GM13976 (cell line): ENCODE measurements at regions not wholly inside any gene's neighbourhood (a gene's known extent, or its start where the extent isn't known, plus 50 kb on each side); places are given as distances from the start of the nearest gene placed in this dataset.

Experiments used
- DNase-seq: peaks from one replicate; pipeline ENCODE4 v3.0.0; 2012; ENCODE audit warnings: low spot score
- in situ Hi-C: fragments of 300-500 bp; cut with MboI; formaldehyde crosslinking; loops from one replicate; pipeline ENCODE4 v1.12.0; 2022; ENCODE audit warnings: low sequenced_read_pairs, mixed read lengths, inconsistent platforms; ENCODE audit not compliant: unreplicated experiment
- TF ChIP-seq, protein P1 (sequence below): IDR thresholded peaks from 2 replicates; pipeline ENCODE4 v1.5.1; 2012; ENCODE audit warnings: borderline replicate concordance, mild to moderate bottlenecking; ENCODE audit not compliant: insufficient read depth; ENCODE audit errors: extremely low read depth, missing control alignments, control extremely low read depth

- TF ChIP-seq, protein P1, sequence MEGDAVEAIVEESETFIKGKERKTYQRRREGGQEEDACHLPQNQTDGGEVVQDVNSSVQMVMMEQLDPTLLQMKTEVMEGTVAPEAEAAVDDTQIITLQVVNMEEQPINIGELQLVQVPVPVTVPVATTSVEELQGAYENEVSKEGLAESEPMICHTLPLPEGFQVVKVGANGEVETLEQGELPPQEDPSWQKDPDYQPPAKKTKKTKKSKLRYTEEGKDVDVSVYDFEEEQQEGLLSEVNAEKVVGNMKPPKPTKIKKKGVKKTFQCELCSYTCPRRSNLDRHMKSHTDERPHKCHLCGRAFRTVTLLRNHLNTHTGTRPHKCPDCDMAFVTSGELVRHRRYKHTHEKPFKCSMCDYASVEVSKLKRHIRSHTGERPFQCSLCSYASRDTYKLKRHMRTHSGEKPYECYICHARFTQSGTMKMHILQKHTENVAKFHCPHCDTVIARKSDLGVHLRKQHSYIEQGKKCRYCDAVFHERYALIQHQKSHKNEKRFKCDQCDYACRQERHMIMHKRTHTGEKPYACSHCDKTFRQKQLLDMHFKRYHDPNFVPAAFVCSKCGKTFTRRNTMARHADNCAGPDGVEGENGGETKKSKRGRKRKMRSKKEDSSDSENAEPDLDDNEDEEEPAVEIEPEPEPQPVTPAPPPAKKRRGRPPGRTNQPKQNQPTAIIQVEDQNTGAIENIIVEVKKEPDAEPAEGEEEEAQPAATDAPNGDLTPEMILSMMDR, result no peak
- in situ Hi-C loops, result no loop called here
- DNase-seq, result no peak
Observed at GRCh38 chr2:221693365-221693764, 121.3 kb upstream of the EPHA4 start.

DNA sequence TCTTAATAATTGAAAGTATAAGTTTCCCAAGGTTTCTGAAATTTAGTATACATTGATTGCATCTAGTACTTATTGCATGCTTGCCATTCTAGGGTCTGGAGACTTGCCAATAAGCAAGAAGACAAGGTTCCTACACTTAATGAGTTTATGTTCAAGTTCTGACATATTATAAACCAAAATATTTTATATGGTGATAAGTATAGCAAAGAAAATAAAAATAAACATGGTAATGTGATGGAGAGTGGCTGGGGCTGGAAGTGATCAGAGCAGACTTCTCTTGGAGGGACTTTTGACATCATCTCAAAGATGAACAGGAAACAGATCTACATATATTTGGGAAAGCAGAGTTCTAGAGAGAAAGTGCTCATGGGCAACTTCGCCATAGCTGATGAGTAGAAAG, 119.5 kb upstream of the EPHA4 start:
- in situ Hi-C loops, result no loop called here
- no peak for DNase-seq
- TF ChIP-seq, protein P1, result no peak

GRCh38 chr2:221689140-221689539, 117.0 kb upstream of the EPHA4 start:
- TF ChIP-seq, protein P1, result no peak
- in situ Hi-C loops, result no loop called here
- DNase-seq, result no peak

GRCh38 chr2:221680548-221680947, 108.4 kb upstream of the EPHA4 start:
- in situ Hi-C loops, result no loop called here
- no peak for DNase-seq
- TF ChIP-seq, protein P1, result no peak

DNA sequence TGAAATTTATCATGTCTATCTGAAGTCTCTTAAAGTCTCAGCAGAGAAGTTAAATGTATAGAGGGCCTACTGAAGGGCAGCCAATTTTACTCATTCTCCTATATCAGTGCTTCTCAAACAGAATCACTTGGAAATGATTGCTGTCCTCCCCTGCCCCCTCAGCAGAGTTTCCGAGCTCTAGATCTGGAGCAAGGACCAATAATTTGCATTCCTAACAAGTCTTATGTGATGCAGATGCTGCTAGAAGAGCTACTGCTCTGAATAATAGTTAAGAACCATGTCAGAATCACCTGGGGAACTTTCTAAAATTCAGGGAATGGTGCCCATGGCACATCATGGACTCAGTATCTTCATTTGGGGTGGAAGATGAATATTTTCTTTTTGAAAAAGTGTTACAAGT, 105.6 kb upstream of the EPHA4 start:
- DNase-seq, result no peak
- TF ChIP-seq, protein P1, result no peak
- in situ Hi-C loops, result no loop called here

- in situ Hi-C loops, result no loop called here
- TF ChIP-seq, protein P1, result no peak
- DNase-seq, result no peak
Observed at GRCh38 chr2:221676566-221677172, 104.6 kb upstream of the EPHA4 start.
